ENCODE measurements at regions not wholly inside any gene's neighbourhood (a gene's known extent, or its start where the extent isn't known, plus 50 kb on each side); places are given as distances from the start of the nearest gene placed in this dataset.

DNA sequence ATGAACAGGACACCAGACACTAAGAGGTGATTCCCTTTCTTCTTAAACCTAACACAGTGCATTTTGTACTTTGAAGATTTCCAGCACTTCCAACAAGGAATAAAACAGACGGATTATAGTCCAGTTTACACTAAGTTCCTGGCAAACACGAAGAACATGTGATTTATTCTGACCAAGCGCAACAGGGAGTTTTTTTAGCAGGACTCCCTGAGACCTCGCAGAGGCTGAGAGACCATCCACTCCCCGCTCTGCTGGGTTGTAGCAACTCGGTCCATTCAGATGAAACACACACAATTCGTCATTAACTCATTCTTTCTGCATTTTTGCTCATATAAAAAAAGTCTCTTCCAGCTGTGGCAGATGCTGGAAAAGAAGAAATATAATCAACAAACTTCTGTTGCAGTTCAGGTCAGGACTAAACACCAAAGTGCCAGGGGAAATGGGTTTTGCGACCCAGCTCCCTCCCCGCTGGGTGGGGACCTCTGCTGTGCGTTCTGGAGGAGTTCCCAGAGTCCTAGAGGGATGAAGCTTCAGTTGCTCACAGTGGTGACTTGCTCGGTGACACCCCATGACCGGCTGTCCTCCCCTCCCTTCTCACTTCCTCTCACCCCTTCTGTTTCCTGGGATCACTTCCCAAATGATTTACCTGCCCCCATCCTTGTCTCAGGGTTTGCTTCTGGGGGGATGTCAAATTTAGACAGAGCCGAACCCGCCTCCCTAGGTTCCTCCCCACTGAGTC is 52.5 kb downstream of the KCNF1 start:
- DNase-seq (ENCODE audit: low read depth), result no peak

DNA sequence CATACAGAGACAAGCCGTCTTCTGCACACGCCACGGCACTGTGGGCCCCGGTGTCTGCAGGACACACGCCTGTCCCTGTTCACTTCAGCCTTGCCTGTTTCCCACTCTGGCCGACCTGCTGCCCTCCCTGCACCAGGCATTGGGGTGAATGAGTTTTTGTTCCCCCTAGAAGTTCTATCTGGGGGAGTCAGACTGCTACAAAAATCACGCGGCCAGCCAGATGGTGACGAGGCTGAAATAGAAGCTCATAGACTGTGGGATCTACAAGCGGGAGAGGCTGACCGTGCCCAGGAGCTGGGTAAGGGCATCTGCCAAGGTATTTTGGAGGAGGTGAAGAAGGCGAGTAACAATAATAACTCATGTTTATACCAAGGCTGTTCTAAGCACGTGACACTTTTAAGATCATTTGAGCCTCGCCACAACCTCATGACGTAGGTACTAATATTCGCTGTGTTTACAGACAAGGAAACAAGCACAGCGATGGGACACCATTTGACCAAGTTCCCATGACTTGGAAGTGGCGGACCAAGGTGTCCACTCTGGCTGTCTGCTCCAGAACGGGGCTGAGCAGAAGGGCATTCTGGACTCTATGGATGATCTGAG is 53.6 kb downstream of the KCNF1 start:
- no peak for DNase-seq (ENCODE audit: low read depth)

DNA sequence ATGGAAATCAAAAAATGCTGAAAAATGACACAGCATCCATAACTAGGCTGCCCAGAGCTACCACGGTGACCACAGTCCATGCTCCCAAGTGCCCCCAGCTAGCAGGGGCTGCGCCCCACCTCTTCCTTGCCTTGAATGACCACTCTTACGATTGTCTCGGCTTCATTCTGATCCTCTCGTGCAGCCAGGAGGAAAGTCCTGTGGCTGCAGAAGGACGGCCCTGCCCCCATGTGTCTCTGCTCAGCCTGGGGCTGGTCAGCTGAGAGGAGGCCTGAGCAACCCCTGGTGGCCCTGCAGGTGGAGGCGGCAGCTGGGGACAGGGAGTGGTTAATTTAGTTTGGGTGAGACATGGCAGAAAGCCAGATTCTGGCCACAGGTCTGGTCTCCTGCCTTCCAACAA is 54.3 kb downstream of the KCNF1 start:
- DNase-seq (ENCODE audit: low read depth), result no peak

DNA sequence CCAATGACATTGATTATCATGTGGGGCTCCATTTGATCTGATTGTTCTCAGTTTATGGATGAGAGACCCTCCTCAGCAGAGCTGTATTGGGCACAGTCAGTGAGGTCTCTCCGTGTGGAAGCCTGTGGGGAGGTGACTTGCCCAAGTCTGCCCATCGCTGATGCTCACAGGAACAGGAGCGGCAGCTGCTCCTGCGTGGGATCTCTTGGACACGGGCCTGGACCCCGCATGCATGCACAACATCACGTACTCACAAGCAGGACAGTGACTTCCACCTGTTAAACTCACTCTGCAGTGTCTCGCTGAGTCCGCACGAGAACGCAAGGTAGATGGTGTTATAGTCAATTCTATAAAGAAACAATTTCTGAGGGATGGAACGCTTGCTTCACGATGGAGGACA is 55.0 kb downstream of the KCNF1 start:
- DNase-seq (ENCODE audit: low read depth), result no peak

DNA sequence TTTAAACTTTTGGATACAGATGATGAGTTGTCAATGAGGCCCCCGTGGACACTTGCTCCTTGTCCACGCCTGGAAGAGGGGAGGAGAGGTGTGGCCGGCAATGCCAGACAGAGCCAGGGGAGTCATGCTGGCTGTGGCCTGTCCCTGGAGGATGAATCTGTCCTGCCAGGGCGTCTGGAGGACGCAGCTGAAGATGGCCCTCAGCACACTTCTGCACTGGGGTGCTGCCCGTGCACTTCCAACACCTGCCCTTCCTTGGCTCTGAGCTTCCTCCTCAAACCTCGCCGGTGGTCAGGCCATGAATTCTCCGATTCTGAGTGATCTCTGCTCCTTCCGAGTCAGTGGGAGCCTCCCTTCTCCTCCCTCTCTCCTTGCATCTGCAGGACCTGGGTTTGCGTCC is 56.4 kb downstream of the KCNF1 start:
- no peak for DNase-seq (ENCODE audit: low read depth)

DNA sequence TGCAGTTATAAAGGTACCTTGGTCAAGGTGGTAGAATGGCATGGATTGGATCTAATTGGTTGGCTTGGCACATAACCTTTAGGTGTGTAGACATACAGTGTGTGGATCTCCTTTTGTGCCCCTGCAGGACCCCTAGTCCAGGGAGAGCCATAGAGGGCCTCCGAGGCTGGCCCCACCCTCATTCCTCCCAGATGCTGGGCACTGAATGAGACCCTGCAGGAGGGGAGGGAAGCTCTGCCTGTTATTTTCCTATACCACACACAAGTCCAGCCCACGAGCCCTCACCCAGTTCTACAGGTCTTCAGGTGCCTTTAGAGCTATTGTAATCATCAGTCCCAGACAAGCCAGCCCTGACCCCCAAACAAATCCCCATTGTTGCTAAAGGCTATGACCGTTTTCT is 58.9 kb downstream of the KCNF1 start:
- no peak for DNase-seq (ENCODE audit: low read depth)

DNA sequence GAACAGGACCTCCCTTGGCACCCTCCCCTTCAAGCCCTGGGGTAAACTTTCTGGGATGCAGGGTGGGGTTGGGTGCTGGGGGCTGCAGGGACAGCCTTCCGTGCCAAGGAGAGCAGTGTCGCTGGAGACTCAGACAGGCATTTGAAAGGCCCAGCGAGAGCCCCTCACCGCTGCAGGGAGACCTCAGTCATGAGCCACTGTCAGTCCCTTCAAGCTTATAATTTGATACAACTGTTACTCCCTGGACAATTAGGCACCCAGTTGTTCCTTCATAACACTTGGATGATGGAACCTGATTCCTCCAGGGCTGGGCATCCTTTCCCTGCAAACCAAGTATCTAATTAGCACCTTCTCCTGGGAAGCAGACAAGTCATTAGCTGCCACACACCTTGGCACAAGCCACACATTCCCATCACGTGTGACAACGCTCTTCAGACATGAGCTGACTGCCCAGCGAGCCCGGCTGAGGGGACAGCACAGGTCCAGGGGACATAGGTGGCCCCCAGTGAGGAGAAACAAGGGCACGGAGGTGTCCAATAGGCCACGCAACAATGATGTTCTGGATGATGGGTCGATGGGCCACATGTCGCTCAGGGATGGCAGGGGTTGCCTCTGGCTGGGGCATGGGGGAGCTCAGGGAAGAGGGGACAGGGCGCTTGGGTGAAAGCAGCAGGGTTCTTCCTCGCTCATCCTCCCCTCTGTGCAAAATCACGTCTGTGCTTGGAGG is 59.6 kb downstream of the KCNF1 start:
- no peak for DNase-seq (ENCODE audit: low read depth)

DNA sequence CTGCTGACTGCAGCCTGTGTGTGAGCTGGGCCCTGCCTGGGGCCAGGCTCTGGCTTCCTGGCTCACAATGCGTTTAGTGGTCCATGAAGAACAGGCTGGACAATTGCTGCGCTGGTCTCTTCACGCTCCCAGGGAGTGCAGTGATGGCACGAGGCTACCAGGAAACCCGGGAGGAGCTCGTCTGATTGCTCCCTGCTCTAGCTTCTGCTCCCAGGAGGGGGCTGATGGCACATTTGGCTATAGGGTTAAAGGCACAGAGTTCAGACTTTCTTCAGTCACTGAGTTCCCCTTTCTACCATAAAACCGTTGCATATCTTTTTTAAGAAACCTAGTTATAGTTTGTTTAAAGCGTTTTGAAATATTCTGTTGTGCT is 60.1 kb downstream of the KCNF1 start:
- no peak for DNase-seq (ENCODE audit: low read depth)

DNA sequence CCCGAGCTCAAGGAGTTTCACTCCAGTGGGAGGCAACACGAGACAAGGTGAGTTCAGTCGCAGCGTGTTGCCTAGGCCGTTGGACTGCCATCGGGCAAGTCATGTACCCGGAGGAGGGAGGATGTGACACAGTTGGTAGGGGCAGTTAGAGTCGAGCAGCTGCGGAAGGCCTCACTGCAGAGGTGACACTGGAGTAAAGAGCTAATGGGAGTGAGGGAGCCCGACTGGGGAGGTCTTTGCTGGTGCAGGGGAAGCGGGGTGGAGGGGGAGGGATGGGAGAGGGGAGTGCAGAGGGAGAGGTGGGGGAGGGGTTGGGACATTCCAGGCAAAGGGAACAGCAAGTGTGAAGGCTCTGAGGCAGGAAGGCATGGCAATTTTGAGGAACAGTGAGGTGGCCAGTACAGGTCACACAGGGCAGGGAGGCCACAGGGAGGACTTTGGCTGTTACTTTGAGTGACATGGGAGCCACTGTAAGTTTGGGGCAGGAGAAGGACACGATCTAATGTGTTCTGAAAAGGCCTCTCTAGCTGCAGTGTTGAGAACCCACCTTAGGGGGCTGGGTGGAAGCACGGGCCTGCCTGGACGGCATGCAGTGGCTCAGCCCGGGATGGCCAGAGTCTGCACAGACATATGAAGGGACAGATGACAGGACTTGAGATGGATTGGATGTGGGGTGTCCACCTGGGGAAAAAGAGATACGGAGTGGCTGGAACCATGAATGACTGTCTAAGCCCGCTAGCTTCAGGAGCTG is 61.1 kb downstream of the KCNF1 start:
- no peak for DNase-seq (ENCODE audit: low read depth)

DNA sequence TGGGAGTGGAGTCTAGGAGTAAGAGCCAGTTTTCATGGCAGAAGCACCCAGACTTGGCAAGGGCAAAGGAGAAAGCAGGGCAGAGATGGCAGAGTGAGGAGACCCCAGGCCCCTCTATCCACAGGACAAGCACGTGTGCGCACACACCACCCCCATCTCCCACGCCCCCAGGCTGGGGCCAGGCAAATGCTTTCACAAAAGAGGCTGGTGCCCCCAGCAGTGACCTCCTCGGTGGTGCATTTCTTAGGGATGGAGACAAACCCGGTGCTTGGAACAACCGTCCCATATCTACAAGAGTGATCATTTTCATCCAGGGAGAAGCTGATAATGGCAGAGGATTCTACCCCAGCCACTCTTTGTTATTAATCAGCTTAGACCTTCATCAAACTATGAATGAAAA is 62.0 kb downstream of the KCNF1 start:
- DNase-seq (ENCODE audit: low read depth), result no peak

DNA sequence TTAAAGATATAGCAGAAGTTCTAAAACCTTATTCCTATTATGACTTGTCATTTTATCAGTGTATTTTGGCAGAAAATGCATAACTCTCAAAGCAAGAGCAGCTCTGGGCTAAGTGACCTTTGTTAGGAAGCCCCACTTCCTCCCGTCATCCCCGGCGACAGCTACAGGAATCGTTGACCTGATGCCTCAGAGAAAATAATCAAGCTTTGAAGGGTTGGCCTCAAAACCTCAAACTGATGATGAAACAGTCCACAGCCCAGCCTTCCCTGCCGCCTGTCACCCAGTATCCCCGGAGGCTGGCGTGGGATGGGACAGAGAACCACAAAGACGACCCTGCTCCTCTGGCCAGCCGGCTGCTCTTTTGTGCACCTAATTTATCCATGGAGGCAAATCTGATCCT is 65.3 kb downstream of the KCNF1 start:
- DNase-seq (ENCODE audit: low read depth), result peak; percentile 55

DNA sequence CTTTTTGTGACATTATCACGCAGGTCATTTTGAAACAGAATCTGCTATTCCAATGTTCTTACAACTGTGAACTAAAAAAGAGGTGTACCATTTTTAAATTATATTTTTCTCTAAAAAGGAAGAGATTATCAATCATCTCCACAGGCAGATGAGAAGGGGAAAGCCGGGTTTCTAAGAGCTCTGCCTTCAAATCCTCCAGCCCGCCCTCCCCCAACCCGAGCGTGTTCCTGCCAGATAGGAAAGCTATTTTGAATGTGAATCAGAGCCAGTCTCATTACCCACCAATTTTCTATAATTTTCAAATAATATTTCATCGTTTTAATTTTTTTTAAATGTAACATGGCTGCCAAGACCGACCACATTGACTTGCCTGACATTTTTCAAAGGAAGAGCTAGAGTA is 65.9 kb downstream of the KCNF1 start:
- DNase-seq (ENCODE audit: low read depth), result no peak

DNA sequence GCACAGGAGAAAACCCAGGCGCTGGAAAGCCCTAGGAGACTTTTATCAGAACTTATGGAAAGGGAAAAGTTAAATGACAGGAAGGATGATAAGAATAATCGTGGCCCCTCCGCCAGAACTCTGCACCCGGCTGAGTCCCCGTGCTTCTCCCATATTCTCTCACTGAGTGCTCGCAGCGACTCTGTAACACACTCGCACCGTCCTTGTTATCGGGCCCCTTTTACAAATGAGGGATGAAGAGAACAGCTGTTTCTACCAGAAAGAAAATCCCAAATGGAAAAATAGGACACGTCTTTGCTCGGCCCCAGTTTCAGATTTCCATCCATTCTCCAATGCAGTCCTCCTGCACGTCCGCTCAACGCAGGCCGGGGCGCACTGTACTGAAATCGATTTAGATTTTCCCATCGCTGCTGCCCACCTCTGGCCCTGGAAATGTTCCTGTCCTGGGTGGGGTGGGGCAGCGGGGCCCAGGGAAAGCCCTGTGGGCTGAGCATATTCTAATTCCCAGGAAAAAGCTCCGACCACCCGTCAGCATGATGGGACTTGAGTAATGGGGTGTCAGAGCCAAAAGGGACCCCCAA is 66.4 kb downstream of the KCNF1 start:
- no peak for DNase-seq (ENCODE audit: low read depth)

DNA sequence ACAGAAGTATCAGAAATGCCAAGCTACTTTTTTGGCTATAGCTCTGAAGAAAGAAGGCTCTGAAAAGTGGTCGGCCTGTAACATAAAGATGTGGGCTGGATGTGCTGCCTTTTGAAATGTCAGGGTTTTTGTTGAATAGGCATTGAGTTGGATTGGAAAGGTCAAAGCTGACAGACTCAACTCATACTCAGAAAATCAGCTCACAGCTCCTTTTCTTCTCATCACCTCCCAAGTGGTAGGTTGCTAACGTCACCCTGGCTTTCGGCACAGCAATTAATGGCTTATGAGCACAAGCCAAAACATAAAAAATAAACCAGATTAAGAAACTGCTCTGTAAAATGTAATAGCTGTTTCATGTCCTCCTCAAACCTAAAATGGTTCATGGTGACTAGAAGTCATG is 68.3 kb downstream of the KCNF1 start:
- no peak for DNase-seq (ENCODE audit: low read depth)

DNA sequence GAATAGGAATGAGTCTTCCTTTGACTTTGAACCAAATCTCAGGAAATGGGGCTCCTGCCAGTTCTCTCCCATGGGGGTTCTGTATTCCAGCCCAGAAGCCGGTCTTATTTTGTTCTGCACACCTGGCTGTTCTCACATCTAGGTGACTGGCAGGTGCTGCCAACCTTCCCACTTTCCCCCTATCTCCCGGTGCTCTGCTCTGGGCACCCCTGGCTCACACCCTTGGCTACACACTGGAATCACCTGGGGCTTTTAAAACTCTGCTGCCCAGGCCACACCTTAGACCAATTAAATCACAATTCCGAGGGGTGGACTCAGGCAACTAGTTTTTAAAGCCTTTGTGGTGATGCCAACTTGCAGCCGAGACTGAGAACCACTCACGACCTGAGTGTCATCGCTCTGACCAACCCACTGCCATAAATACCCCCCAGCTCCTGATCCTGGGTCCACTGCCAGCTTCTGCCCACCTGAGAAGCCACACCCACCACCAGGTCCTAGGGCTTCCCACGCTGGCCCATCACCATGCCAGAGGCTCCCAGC is 69.2 kb downstream of the KCNF1 start:
- DNase-seq (ENCODE audit: low read depth), result no peak

DNA sequence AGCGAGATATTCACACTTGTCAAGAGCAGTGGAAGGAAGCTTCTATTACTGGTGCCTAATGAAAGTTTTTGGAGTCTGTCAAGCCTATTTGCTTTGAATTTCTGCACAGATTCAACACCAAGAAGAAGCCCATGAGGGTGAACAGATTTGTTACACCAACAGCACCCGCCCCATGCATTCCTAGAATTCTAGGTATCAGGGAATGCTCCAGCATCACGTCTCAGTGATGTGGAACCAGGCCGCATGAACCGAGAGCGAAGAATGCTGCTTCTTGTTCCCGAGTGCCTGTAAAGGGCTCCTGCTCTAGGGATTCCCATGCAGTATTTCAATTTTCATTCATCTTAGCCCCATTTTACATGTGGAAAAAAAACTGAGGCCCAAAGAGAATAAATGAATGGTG is 69.7 kb downstream of the KCNF1 start:
- DNase-seq (ENCODE audit: low read depth), result no peak

DNA sequence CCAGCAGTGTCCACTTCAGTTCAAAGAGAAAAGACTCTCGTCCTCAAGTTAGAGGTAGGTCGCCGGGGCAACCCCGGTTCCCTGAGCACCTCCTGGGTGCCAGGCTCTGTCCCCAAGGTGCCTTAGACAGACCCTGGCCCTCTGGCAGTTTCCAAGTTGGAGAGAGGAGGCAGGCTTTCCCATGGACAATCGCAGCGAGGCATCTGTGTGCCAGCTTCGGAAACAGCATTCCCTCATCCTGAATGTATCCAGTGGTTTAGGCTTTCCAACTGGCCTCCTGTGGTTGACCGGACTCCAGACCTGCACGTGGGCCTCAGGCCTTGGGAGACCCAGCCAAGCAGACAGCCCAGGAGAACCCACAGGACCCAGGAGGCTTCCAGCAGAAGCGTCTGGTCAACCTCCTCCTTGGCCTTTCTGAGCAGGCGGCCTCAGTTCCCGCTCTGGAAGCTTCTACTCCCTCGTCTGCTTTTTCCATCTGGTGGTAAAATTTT is 70.3 kb downstream of the KCNF1 start:
- DNase-seq (ENCODE audit: low read depth), result no peak

DNA sequence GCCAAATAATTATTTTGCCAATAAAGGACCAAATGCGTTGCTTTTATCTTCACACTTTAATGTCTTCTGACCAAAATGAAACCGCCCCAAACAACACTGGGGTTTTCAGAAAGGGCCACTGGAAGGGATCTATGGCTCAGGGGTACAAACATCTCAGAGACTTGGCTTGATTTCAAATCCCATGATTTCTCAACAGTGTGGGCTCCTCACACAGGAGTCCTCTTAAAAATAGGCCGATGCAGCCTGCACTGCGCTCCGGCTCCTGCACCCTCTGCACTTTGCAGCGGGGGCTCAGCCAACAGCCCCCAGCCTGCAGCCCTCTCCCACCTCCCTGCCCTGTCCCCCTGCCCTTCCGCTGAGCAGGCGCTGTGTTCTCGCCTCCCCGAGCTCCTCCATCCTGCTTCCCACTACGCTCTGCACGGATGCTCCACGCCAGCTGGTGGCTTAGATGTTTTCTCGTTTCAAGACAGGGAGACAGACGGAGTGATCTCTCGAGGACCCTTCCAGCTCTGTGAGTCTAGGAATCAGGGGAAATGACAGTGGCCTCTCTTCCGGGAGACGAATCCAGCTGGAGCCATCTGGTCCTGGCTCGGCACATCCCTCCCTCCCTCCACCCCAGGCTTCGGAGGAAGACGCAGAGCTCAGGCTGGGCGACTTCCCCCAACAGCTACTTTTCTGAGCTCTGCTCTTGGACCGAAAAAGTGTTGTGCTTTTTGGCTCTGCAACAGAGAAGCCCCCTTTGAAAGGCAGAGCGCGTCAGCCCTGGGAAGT is 71.4 kb downstream of the KCNF1 start:
- no peak for DNase-seq (ENCODE audit: low read depth)

DNA sequence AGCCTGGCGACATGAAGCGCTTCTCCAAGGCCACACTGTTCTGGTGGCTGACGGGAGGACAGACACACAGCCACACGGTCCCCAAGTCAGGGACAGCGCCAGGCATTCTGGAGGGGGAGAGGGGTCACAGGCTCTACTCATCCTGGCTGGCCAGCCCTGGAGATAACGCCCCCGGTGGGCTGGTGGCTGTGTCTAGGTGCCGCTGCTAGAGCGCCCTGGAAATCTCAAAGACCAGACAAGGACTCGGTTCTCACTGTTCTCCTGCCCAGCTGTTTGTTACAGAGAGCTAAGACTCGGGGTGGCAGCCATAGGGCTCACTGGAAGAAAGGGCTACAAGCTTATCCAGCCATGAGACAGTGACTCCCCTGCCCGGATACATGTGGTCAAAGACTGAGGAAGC is 72.0 kb downstream of the KCNF1 start:
- no peak for DNase-seq (ENCODE audit: low read depth)

DNA sequence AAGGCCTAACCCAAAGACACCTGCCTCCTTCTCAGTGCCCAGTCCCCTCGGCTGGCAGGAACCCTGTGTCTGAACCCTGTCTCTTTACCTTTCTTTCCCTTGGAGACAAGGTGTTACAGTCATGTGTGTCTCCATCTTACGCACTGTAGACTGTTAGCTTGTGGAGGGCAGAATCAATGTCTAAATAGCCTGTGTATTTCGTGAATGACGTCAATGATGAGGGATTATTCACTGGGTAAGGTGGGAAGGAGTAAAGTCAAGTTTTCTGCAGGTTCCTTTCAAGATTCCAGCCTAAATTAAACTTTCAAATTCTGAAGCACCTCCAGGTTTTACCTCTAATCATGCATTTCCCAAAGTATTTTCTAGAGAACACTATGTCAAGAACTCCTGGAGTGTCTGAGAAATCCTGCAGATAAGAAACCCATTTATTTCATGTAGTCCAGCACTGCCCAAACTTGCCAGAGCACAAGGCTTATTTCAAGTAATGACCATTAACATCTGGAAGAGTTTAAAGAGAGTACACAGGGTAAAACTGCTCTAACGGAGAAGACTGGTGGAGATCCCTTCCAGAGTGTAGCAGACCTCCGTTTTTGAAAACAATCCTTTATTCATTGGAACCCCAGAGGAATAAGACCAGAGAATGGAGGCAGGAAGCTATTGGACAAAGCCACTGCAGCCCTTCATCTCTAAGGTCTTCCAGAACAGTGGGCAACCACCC is 72.8 kb downstream of the KCNF1 start:
- no peak for DNase-seq (ENCODE audit: low read depth)
